ENCODE measurements at regions not wholly inside any gene's neighbourhood (a gene's known extent, or its start where the extent isn't known, plus 50 kb on each side); places are given as distances from the start of the nearest gene placed in this dataset.
"Not testable (repeated sequence)": the region's sequence is repeated elsewhere in the genome, so short reads cannot be mapped to it uniquely, and the experiment has no call there.

DNA sequence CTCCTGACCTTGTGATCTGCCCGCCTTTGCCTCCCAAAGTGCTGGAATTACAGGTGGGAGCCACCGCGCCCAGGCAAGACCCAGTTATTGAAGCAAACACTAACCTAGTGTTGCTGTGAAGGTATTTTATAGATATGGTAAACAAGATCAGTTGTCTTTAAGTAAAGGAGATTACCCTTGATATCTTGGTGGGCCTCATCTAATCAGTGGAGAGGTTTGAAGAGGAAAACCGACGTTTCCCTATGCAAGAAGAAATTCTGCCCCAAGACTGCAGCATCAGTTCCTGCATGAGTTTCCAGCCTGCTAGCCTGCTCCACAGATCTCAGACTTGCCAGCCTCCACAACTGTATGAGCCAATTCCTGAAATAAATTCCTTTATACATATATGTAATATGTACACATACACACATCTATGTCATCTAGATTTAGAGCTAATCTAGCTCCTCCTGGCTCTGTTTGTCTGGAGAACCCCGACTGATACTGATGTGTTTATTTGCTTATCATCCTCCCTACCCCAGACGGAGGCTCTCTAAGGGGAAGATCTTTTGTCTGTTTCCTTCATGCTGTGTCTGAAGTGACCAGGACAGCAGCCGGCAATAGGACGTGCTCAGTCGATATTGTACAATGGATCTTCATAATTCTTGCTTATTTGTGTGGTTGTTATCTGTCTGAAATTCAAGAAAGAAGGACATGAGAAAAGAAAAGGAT lies 90.9 kb downstream of the IER5 start:
- H3K4me3 ChIP-seq (ENCODE audit: control insufficient read depth, low read depth, low read length) = no peak overlapping the region
- DNase-seq (ENCODE audit: low read depth) = no peak
- TF ChIP-seq, protein P1, sequence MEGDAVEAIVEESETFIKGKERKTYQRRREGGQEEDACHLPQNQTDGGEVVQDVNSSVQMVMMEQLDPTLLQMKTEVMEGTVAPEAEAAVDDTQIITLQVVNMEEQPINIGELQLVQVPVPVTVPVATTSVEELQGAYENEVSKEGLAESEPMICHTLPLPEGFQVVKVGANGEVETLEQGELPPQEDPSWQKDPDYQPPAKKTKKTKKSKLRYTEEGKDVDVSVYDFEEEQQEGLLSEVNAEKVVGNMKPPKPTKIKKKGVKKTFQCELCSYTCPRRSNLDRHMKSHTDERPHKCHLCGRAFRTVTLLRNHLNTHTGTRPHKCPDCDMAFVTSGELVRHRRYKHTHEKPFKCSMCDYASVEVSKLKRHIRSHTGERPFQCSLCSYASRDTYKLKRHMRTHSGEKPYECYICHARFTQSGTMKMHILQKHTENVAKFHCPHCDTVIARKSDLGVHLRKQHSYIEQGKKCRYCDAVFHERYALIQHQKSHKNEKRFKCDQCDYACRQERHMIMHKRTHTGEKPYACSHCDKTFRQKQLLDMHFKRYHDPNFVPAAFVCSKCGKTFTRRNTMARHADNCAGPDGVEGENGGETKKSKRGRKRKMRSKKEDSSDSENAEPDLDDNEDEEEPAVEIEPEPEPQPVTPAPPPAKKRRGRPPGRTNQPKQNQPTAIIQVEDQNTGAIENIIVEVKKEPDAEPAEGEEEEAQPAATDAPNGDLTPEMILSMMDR (conservative IDR thresholded peaks at IDR 0.05; ENCODE audit: control insufficient read depth, insufficient read depth, low read depth, low read length) = no peak

DNA sequence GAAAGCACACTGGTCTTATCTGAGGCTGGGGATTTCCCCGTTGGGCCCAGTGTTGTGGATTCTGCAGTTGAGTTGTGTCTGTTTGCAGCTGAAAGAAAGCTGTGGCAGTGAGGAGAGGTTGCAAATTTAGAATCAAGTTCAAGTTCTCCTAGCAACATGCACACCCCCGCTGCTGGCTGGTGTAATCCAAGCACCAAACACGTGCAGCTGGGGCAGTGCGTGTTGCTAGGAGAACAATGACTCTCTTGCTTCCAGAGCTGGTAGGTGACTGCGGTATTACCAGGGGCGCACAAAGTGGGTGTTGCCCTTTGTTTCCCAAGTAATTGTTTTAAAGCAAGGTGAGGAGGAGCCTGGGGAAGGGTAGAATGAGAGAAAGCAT lies 91.5 kb downstream of the IER5 start:
- H3K4me3 ChIP-seq (ENCODE audit: control insufficient read depth, low read depth, low read length) = no peak overlapping the region
- peak; percentile 70 for DNase-seq (ENCODE audit: low read depth)
- TF ChIP-seq, protein P1 (conservative IDR thresholded peaks at IDR 0.05; ENCODE audit: control insufficient read depth, insufficient read depth, low read depth, low read length) = no peak

DNA sequence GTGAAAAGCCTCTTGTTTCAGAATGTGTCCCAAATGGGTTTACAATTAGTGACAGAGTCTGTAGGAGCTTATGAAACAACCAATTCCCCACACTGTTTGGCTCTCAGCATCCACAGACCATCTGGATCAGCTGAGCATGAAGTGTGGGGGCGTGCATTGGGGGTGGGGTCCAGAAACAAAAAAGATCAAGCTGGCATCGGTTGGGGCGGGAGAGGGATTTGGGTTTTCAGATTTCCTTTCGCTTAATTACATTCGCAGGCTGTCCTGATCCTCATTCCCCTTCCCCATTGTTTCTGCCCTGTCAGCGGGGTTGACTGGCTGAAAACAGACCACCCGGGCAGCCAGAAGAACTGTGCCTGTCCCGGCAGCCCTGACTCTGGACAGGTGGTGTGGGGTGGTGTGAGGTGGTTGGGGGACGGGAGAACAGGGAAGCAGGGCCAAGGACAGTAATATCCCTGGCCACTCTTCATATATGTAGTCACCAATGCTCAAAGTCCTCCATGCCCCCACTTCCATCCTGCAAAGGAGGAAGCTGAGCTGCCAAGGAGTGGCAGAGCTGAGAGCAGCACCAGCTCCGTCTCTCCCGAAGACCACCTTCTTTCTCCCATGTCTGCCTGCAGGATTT lies 92.0 kb downstream of the IER5 start:
- TF ChIP-seq, protein P1 (conservative IDR thresholded peaks at IDR 0.05; ENCODE audit: control insufficient read depth, insufficient read depth, low read depth, low read length) = no peak
- H3K4me3 ChIP-seq (ENCODE audit: control insufficient read depth, low read depth, low read length) = no peak overlapping the region
- no peak for DNase-seq (ENCODE audit: low read depth)

DNA sequence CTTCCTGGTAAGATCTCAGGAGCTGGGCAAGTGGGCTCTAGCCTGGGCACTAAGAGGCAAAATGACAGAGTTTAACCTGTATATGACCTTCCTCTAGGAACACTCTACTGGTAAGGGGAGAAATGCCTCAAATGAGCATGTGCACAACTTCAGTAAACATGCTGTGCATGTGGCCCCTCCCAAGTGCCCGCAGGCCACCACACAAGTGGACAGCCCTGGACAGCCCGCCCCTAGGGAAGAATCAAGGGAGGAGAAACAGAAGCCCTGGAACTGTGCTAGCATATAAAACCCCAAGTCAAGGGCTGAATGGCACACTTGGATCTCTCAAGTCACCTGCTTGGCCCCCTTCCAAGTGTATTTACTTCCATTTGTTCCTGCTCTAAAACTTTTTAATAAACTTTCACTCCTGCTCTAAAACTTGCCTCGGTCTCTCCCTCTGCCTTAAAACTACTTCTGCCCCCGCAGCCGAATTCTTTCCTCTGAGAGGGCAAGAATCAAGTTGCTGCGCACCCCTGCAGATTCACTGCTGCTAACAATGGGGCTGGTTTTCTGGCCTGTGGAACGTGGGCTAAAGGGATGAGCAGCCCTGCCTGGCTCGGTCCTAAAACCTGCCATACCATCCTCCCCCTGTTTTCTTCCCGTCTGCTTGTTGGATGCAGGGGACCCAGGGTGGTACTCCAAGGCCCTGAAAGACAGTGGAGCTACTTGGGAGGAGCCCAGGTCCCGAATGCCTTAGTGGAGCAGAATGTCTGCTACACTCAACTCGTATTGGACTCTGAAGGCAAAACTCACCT lies 93.5 kb downstream of the IER5 start:
- no peak overlapping the region for H3K4me3 ChIP-seq (ENCODE audit: control insufficient read depth, low read depth, low read length)
- DNase-seq (ENCODE audit: low read depth) = no peak
- TF ChIP-seq, protein P1 (conservative IDR thresholded peaks at IDR 0.05; ENCODE audit: control insufficient read depth, insufficient read depth, low read depth, low read length) = no peak

DNA sequence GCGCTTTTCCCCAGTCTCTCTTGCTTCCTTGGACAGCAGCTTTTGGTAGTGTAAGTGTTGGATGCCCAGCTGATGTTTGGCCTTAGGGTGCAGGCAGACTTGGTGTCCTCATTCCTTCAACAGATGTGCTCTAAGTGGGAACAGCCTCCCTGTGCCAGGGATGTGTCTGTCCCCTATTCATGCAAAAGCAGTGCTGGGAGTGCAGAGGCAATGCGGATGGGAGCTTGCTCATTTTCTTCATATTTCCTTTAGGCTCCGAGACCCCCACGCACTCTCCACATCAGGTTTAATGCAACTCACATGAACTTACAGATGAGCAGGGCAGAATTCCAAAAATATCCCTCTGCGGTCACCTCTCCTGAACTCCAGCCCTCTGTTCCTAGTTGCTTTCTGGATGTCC lies 96.1 kb downstream of the IER5 start:
- TF ChIP-seq, protein P1 (conservative IDR thresholded peaks at IDR 0.05; ENCODE audit: control insufficient read depth, insufficient read depth, low read depth, low read length) = no peak
- no peak for DNase-seq (ENCODE audit: low read depth)
- H3K4me3 ChIP-seq (ENCODE audit: control insufficient read depth, low read depth, low read length) = no peak overlapping the region

DNA sequence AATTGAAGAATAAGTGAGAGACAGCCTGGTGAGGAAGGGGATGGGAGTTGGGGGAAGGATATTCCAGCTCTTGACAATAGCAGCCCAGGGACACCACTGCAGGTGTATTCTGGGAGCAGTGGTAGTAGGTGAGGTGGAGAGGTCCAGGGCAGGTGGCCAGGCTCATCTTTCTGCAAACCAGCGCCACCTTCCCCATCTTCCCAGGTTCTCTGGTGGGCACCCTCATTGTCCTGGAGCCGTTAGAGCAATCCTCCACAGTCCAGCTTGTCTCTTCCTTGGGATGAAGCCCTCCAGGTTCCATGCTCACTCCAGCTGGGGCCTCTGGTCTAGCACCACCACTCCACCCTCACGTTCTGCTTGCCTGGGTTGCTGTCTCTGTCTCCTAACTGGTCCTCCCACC lies 97.0 kb downstream of the IER5 start:
- H3K4me3 ChIP-seq (ENCODE audit: control insufficient read depth, low read depth, low read length) = no peak overlapping the region
- DNase-seq (ENCODE audit: low read depth) = no peak
- TF ChIP-seq, protein P1 (conservative IDR thresholded peaks at IDR 0.05; ENCODE audit: control insufficient read depth, insufficient read depth, low read depth, low read length) = no peak

DNA sequence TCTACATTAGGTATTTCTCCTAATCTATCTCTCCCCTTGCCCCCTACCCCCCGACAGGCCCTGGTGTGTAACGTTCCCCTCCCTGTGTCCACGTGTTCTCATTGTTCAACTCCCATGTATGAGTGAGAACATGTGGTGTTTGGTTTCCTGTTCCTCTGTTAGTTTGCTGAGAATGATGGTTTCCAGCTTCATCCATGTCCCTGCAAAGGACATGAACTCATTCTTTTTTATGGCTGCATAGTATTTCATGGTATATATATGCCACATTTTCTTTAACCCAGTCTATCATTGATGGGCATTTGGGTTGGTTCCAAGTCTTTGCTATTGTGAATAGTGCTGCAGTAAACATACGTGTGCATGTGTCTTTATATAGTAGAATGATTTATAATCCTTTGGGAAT lies 97.6 kb downstream of the IER5 start:
- not testable (repeated sequence) for DNase-seq (ENCODE audit: low read depth); H3K4me3 ChIP-seq (ENCODE audit: control insufficient read depth, low read depth, low read length)

Data from fibroblast of mammary gland (primary cell).